GM12874 (cell line): ENCODE measurements at regions not wholly inside any gene's neighbourhood (a gene's known extent, or its start where the extent isn't known, plus 50 kb on each side); places are given as distances from the start of the nearest gene placed in this dataset.

Experiments
- TF ChIP-seq, protein P1 (sequence below): IDR thresholded peaks from 2 replicates; pipeline ENCODE4 v1.5.1; 2011; ENCODE audit warnings: low read depth, mild to moderate bottlenecking, control low read depth, low read length, moderate library complexity; ENCODE audit not compliant: insufficient read depth

DNA sequence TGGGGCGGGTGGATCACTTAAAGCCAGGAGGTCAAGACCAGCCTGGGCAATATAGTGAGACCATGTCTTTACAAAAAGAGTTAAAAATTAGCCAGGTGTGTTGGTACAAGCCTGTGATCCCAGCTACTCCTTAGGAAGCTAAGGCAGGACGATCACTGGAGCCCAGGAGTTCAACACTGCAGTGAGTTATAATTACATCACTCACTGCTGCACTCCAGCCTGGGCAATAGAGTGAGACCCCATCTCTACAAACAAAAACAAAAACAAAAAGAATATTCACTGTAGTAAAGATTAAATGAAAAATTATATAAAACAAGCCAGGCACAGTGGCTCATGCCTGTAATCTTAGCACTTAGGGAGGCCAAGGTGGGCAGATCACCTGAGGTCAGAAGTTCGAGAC, 1047.6 kb upstream of the AUTS2 start:
- TF ChIP-seq, protein P1, sequence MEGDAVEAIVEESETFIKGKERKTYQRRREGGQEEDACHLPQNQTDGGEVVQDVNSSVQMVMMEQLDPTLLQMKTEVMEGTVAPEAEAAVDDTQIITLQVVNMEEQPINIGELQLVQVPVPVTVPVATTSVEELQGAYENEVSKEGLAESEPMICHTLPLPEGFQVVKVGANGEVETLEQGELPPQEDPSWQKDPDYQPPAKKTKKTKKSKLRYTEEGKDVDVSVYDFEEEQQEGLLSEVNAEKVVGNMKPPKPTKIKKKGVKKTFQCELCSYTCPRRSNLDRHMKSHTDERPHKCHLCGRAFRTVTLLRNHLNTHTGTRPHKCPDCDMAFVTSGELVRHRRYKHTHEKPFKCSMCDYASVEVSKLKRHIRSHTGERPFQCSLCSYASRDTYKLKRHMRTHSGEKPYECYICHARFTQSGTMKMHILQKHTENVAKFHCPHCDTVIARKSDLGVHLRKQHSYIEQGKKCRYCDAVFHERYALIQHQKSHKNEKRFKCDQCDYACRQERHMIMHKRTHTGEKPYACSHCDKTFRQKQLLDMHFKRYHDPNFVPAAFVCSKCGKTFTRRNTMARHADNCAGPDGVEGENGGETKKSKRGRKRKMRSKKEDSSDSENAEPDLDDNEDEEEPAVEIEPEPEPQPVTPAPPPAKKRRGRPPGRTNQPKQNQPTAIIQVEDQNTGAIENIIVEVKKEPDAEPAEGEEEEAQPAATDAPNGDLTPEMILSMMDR = no peak

DNA sequence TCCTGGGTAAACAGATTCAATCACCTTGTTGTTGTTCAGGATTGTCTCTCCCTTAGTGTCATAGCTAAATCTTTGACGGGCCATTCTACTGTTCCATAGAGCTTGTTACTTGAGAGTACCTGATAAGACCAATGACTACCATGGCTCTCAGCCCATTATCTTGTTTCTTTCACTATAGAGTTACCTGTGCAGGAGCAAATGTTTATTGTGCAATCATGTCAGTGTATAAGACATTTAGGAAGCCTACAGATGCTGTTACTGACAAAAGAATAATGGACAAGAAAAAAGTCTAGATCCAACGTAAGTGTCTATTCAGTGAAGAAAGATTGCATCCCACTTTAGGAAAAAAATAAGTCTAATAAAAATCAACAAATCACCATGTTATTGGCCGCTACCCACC, 1041.7 kb upstream of the AUTS2 start:
- TF ChIP-seq, protein P1 = no peak

DNA sequence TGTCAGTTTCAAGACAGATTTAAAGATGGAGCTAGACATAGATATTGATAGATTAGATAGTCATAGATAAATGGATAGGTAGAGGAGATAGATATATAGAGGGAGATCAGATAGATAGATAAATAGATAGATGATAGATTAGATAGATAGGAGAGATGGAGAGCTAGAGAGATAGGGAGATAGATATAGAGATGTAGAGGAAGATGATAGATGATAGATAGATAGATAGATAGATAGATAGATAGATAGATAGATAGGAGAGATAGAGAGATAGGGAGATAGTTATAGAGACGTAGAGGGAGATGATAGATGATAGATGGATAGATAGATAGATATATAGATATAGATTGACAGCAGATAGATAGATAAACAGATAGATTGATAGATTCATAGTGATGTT, 1038.8 kb upstream of the AUTS2 start:
- TF ChIP-seq, protein P1 = no peak

DNA sequence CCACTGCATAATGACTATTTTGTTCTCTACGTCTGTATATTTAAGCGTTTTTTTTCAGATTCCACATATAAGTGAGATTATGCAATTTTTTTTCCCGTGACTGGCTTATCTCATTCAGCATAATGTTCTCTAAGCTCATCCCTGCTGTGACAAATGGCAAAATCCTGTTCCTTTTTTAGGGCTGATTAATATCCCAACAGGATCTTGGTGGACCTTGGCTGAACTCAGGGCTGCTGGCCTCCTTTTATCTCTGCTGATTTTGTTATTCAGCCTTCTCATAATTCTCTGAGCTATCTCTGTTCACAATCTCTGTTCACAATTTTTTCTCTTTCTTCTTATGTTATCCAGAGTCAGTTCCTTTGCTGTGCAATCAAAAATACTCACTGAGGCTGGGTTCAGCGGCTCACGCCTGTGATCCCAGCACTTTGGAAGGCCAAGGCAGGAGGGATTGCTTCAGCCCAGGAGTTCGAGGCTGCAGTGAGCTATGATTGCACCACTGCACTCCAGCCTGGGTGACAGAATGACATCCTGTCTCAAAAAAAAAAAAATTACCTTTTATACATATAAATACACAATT, 1035.9 kb upstream of the AUTS2 start:
- TF ChIP-seq, protein P1 = no peak

DNA sequence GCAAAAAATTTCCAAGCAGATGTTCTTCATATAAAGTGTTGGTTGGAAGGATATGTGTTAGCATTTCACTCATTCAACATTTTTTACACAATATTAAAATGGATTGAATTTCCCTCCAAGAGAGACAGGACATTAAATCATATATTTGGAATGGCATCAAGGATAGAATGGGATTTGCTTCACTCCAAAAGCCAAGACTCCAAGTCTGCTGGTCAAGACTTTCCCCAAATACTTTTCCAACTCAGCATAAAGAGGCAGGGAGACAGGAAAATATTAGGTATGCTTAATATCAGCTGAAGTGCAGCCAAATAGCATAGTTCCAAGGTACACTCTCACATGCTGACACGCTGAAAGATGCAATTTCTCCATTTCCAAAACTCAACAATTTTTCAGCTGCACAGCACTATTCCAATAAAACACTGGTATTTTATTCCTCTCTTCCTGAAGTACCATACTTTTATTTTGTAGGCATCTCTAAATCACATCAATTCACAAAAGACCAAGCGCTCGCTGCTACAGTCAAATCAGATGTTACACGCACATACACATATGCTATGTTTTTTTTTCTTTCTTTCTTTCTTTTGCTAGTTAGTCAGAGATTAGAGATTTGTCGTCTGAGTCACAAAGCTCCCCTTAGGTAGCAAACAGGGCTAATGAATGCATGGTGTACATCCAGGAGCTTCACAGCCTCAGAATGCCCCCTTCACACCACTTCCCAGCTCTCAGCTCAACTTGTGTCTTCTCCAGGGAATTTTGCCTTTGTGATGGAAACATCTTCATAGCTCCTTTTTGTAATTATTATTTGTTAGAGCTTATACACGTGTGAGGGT, 1033.8 kb upstream of the AUTS2 start:
- TF ChIP-seq, protein P1 = no peak

DNA sequence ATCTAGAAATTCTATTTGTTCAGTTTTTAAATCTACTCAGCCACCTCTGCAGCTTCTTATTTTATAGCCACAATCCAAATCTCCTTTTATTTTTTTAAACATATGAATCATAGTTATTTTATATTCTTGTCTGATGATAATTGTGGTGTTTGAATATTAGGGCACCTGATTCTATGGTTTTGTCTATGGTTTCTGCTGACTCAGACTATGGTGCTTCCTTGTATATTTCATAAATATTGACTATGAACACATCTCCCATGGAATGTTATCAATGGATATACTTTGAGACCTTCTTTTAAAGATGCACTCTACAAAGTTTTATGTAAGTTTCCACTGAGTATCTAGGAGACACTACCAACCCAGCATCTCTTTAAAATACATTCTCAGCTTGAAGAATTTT, 1027.0 kb upstream of the AUTS2 start:
- TF ChIP-seq, protein P1 = no peak

DNA sequence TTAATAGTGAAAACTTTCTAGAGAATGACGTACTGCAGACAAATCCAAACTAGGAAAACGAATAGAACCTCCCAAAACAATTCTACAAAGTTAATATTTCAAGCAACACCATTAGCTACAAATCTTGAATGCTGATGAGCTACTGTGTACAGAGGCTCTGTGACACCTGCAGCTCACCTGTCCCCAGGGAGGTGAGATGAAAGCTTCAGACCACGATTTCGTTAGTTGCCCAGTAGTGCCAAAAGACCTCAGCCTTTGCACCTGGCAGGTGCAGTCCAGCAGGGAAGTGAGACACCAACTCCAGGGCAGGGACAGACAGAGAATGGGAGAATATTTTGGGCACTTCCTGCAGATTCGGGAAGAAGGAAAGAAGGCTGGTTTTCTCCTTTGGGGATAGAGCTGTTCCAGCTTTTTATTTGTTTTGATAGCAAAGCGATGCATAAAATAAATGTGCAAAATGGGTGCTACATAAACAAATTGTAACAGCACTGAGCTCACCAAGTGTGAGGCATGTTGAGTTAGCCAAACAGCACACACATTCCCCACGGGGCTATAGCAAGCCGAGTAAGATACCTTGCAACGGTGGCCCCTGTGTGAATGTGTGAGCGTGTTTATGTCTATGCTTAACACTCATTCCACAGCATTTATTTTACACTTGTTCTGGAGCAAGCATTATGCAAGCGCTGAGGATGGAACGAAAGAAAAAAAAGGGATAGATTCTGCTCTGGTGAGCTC, 1024.8 kb upstream of the AUTS2 start:
- TF ChIP-seq, protein P1 = no peak
